ENCODE measurements at regions not wholly inside any gene's neighbourhood (a gene's known extent, or its start where the extent isn't known, plus 50 kb on each side); places are given as distances from the start of the nearest gene placed in this dataset.

DNA sequence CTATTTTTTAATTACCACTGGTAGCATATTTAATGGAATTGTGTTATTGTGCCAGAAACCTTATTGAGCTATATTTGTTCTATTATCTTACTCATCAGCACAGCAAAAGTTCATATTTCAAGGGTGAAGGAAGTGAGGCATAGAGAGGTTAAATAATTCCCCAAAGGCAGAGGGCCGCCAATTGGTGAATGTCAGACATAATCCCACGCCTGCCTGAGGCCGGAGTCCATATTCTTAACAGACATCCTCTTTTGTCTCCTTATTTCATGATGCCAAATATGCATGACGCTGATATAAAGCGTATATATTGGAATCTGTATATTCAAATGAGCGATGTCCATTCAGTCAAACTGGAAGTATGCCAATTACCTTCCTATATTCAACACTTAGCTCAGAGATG lies 505.0 kb upstream of the SLC35B3 start (continued):
- TF ChIP-seq, protein P1, sequence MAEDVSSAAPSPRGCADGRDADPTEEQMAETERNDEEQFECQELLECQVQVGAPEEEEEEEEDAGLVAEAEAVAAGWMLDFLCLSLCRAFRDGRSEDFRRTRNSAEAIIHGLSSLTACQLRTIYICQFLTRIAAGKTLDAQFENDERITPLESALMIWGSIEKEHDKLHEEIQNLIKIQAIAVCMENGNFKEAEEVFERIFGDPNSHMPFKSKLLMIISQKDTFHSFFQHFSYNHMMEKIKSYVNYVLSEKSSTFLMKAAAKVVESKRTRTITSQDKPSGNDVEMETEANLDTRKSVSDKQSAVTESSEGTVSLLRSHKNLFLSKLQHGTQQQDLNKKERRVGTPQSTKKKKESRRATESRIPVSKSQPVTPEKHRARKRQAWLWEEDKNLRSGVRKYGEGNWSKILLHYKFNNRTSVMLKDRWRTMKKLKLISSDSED (CRISPR knock-in tag; IDR thresholded peaks at IDR 0.05) = no peak

DNA sequence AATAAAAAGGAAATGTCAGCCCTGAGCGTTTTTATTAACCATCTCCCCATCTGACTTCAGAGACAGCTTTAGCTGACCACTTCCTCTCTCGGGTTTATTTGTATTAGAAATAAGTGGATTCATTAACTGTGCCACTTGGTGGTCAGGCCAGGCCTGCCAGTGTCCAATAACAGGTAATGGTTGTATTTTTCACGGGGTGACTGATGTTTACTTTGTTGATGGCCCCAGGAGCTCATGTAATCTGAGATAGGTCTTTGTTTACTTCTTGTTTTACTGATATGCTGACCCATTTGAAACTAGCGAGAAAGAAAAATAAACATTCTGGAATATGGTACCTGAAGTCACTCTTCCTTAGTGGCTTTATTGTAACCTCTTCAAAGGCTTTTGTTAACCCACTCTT lies 504.3 kb upstream of the SLC35B3 start:
- no peak for ATAC-seq
- Histone ChIP-seq H3K4me1 (ENCODE audit: insufficient read depth, low read length) (peaks cover 20% of the 10 kb centered on the region), H3K36me3 (replicated peaks in 1 of 2; ENCODE audit: control insufficient read depth in 1 of 2, insufficient read depth in 2 of 2, low read length in 2 of 2) (no peaks in the 10 kb centered on the region), H3K9ac (ENCODE audit: insufficient read depth, low read depth, low read length) (no peak overlapping the region), H3K27me3 (ENCODE audit: control insufficient read depth in 1 of 2, insufficient read depth in 2 of 2, low read length in 2 of 2) (peaks cover 0 to 1% of the 10 kb centered on the region in 2 experiments; a peak in 1 of 5 replicates), H4K20me1 (ENCODE audit: insufficient read depth, low read length) (no peaks in the 10 kb centered on the region), H3K9me3 (ENCODE audit: low read length) (no peaks in the 10 kb centered on the region), H3K79me2 (ENCODE audit: insufficient read depth, low read length) (no peaks in the 10 kb centered on the region), H3K4me3 (replicated peaks in 1 of 3; ENCODE audit: insufficient read depth in 1 of 3, low read depth in 2 of 3, low read length in 3 of 3) (no peak overlapping the region), H3K27ac (ENCODE audit: extremely low read length, insufficient read depth, low read length) (no peak overlapping the region), H2AFZ (ENCODE audit: low read length) (no peak overlapping the region), H3K4me2 (ENCODE audit: low read depth, low read length) (no peak overlapping the region)
- POLR2A ChIA-PET = no interaction called here
- no TSS peak for BruUV-seq (replicated peaks)
- DNase-seq (ENCODE audit: low spot score) = peak; percentile 21
- in situ Hi-C loops (cut with HindIII; ENCODE audit: extremely low pct_ligation_motif_present, low pct_unique_long_range_greater_than_20kb) (no loop called here), intact Hi-C loops (cut with micrococcal nuclease; ENCODE audit: unreplicated experiment) (no loop called here)
- CTCF ChIA-PET (ENCODE audit: low intra/inter-chr PET ratio, low total read pairs) = no interaction called here
- FAIRE-seq = no peak
- TF ChIP-seq FOXA3 (CRISPR knock-in tag; IDR thresholded peaks at IDR 0.05) = peak; percentile 44; the same call in 1 of the 2 replicates
- TF ChIP-seq FOXA1 (IDR thresholded peaks at IDR 0.05) = no peak
- peak; percentile 51 for TF ChIP-seq FOXA1 (CRISPR knock-in tag; IDR thresholded peaks at IDR 0.05)
- no peak for TF ChIP-seq KDM1A (CRISPR knock-in tag; IDR thresholded peaks at IDR 0.05)
- 0 out of 2 replicates have a peak, but pooled peaks have one; percentile 7 for TF ChIP-seq TCF7 (IDR thresholded peaks at IDR 0.05; ENCODE audit: low read depth)
- TF ChIP-seq, protein P2, sequence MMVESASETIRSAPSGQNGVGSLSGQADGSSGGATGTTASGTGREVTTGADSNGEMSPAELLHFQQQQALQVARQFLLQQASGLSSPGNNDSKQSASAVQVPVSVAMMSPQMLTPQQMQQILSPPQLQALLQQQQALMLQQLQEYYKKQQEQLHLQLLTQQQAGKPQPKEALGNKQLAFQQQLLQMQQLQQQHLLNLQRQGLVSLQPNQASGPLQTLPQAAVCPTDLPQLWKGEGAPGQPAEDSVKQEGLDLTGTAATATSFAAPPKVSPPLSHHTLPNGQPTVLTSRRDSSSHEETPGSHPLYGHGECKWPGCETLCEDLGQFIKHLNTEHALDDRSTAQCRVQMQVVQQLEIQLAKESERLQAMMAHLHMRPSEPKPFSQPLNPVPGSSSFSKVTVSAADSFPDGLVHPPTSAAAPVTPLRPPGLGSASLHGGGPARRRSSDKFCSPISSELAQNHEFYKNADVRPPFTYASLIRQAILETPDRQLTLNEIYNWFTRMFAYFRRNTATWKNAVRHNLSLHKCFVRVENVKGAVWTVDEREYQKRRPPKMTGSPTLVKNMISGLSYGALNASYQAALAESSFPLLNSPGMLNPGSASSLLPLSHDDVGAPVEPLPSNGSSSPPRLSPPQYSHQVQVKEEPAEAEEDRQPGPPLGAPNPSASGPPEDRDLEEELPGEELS (CRISPR knock-in tag; IDR thresholded peaks at IDR 0.05) = 0 out of 2 replicates have a peak, but pooled peaks have one; percentile 15
- TF ChIP-seq XBP1 (CRISPR knock-in tag; IDR thresholded peaks at IDR 0.05) = no peak
- no peak for TF ChIP-seq FOXP1 (IDR thresholded peaks at IDR 0.05)
- TF ChIP-seq FOXP1 (CRISPR knock-in tag; IDR thresholded peaks at IDR 0.05) = peak; percentile 46; the same call in 1 of the 2 replicates
- TF ChIP-seq SIX4 (CRISPR knock-in tag; IDR thresholded peaks at IDR 0.05) = peak; percentile 42; the same call in 1 of the 2 replicates
- no peak for TF ChIP-seq SP4 (CRISPR knock-in tag; IDR thresholded peaks at IDR 0.05)
- peak; percentile 36; the same call in 1 of the 2 replicates for TF ChIP-seq ZNF644 (CRISPR knock-in tag; IDR thresholded peaks at IDR 0.05; ENCODE audit: low read depth)
- peak; percentile 68; the same call in 1 of the 2 replicates for TF ChIP-seq SIX1 (CRISPR knock-in tag; IDR thresholded peaks at IDR 0.05; ENCODE audit: borderline replicate concordance)
- no peak for TF ChIP-seq ZNF367 (CRISPR knock-in tag; IDR thresholded peaks at IDR 0.05; ENCODE audit: borderline replicate concordance)
- TF ChIP-seq BRCA1 (CRISPR knock-in tag; IDR thresholded peaks at IDR 0.05) = no peak
- TF ChIP-seq, protein P3, sequence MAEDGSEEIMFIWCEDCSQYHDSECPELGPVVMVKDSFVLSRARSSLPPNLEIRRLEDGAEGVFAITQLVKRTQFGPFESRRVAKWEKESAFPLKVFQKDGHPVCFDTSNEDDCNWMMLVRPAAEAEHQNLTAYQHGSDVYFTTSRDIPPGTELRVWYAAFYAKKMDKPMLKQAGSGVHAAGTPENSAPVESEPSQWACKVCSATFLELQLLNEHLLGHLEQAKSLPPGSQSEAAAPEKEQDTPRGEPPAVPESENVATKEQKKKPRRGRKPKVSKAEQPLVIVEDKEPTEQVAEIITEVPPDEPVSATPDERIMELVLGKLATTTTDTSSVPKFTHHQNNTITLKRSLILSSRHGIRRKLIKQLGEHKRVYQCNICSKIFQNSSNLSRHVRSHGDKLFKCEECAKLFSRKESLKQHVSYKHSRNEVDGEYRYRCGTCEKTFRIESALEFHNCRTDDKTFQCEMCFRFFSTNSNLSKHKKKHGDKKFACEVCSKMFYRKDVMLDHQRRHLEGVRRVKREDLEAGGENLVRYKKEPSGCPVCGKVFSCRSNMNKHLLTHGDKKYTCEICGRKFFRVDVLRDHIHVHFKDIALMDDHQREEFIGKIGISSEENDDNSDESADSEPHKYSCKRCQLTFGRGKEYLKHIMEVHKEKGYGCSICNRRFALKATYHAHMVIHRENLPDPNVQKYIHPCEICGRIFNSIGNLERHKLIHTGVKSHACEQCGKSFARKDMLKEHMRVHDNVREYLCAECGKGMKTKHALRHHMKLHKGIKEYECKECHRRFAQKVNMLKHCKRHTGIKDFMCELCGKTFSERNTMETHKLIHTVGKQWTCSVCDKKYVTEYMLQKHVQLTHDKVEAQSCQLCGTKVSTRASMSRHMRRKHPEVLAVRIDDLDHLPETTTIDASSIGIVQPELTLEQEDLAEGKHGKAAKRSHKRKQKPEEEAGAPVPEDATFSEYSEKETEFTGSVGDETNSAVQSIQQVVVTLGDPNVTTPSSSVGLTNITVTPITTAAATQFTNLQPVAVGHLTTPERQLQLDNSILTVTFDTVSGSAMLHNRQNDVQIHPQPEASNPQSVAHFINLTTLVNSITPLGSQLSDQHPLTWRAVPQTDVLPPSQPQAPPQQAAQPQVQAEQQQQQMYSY (CRISPR knock-in tag; IDR thresholded peaks at IDR 0.05) = no peak
- TF ChIP-seq FOSL2 (CRISPR knock-in tag; IDR thresholded peaks at IDR 0.05) = peak; percentile 35; the same call in 1 of the 2 replicates
- WGBS (ENCODE audit: low lambda C conversion rate) = 2% methylated on average over 4 of the region's 4 CpGs

All from HepG2 (cell line).